HEK293 (cell line): ENCODE measurements at regions not wholly inside any gene's neighbourhood (a gene's known extent, or its start where the extent isn't known, plus 50 kb on each side); places are given as distances from the start of the nearest gene placed in this dataset.

Source experiments
- CTCF ChIA-PET: fragments of 350-600 bp; formaldehyde crosslinking; extraction: SDS; loops from one replicate; lab custom pipeline; 2021; ENCODE audit warnings: antibody characterized with exemption; lab: Yijun Ruan, JAX
- POLR2A ChIA-PET: fragments of 300-600 bp; formaldehyde crosslinking; extraction: SDS; loops from one replicate; lab custom pipeline; 2020; ENCODE audit warnings: antibody characterized with exemption, inconsistent platforms; lab: Yijun Ruan, JAX
- H3K27ac ChIP-seq: fragments of 200-500 bp; sonication (Bioruptor generic); 2 replicates; pipeline ENCODE4 v1.5.1; 2014; ENCODE audit warnings: low read depth, low read length, control low read depth, inconsistent platforms; ENCODE audit errors: extremely low read depth
- H3K36me3 ChIP-seq, 2 experiments: fragments of 200-500 bp in 1 of 2; sonication (Bioruptor generic) in 1 of 2; 1 replicate in 1 of 2; 2 replicates in 1 of 2; pipeline ENCODE4 v1.5.1; 2014 to 2017; ENCODE audit warnings: inconsistent platforms in 2 of 2, low read length in 2 of 2; ENCODE audit not compliant: control insufficient read depth in 2 of 2, insufficient read depth in 1 of 2
- H3K4me1 ChIP-seq: fragments of 200-500 bp; sonication (Bioruptor generic); 2 replicates; pipeline ENCODE4 v1.5.1; 2014; ENCODE audit warnings: mild to moderate bottlenecking, low read length, inconsistent platforms; ENCODE audit not compliant: control insufficient read depth, insufficient read depth
- H3K4me3 ChIP-seq: 2 replicates; pipeline ENCODE4 v1.5.1; 2011; ENCODE audit warnings: low read depth, mild to moderate bottlenecking, control low read depth, low read length, moderate library complexity
- H3K9me3 ChIP-seq: fragments of 200-500 bp; sonication (Bioruptor generic); 2 replicates; pipeline ENCODE4 v1.5.1; 2014; ENCODE audit warnings: low read depth, low read length, inconsistent platforms; ENCODE audit not compliant: control insufficient read depth, insufficient read depth
- FEZF1 ChIP-seq: fragments of 450-650 bp; formaldehyde crosslinking; IDR thresholded peaks from 2 replicates; pipeline ENCODE4 v1.5.1; 2016; ENCODE audit warnings: missing biosample characterization, missing genetic modification characterization
- GFI1B ChIP-seq: fragments of 450-650 bp; formaldehyde crosslinking; IDR thresholded peaks from 2 replicates; pipeline ENCODE4 v1.5.1; 2016; ENCODE audit warnings: missing biosample characterization, missing genetic modification characterization
- MYNN ChIP-seq: fragments of 450-650 bp; formaldehyde crosslinking; IDR thresholded peaks from 2 replicates; pipeline ENCODE4 v1.5.1; 2016; ENCODE audit warnings: missing biosample characterization, missing genetic modification characterization, borderline replicate concordance
- SCRT1 ChIP-seq: fragments of 450-650 bp; formaldehyde crosslinking; IDR thresholded peaks from 2 replicates; pipeline ENCODE4 v1.5.1; 2016; ENCODE audit warnings: missing biosample characterization, missing genetic modification characterization, borderline replicate concordance
- ZBTB49 ChIP-seq: fragments of 450-650 bp; formaldehyde crosslinking; IDR thresholded peaks from 2 replicates; pipeline ENCODE4 v1.5.1; 2016; ENCODE audit warnings: missing biosample characterization, missing genetic modification characterization, low read depth
- ZFP41 ChIP-seq: fragments of 450-650 bp; formaldehyde crosslinking; IDR thresholded peaks from 2 replicates; pipeline ENCODE4 v1.5.1; 2016; ENCODE audit warnings: missing biosample characterization, missing genetic modification characterization, borderline replicate concordance
- ZNF112 ChIP-seq: fragments of 450-650 bp; formaldehyde crosslinking; IDR thresholded peaks from 2 replicates; pipeline ENCODE4 v1.5.0; 2017; ENCODE audit warnings: missing biosample characterization, missing genetic modification characterization
- ZNF114 ChIP-seq: fragments of 450-650 bp; formaldehyde crosslinking; IDR thresholded peaks from 2 replicates; pipeline ENCODE4 v1.5.0; 2017; ENCODE audit warnings: missing biosample characterization, missing genetic modification characterization
- ZNF155 ChIP-seq: fragments of 450-650 bp; formaldehyde crosslinking; IDR thresholded peaks from 2 replicates; pipeline ENCODE4 v1.5.1; 2016; ENCODE audit warnings: missing biosample characterization, missing genetic modification characterization
- ZNF157 ChIP-seq: fragments of 450-650 bp; formaldehyde crosslinking; IDR thresholded peaks from 2 replicates; pipeline ENCODE4 v1.5.1; 2016; ENCODE audit warnings: missing biosample characterization, missing genetic modification characterization
- ZNF394 ChIP-seq: fragments of 450-650 bp; formaldehyde crosslinking; IDR thresholded peaks from 2 replicates; pipeline ENCODE4 v1.5.1; 2016; ENCODE audit warnings: missing biosample characterization, missing genetic modification characterization, mild to moderate bottlenecking, moderate library complexity, borderline replicate concordance
- ZNF555 ChIP-seq: fragments of 450-650 bp; formaldehyde crosslinking; conservative IDR thresholded peaks from 2 replicates; pipeline ENCODE4 v1.5.1; 2017; ENCODE audit warnings: missing biosample characterization, mild to moderate bottlenecking, missing genetic modification characterization, inconsistent platforms
- ZNF585B ChIP-seq: fragments of 450-650 bp; formaldehyde crosslinking; IDR thresholded peaks from 2 replicates; pipeline ENCODE4 v1.5.1; 2016; ENCODE audit warnings: missing biosample characterization, missing genetic modification characterization
- ZNF621 ChIP-seq: fragments of 450-650 bp; formaldehyde crosslinking; IDR thresholded peaks from 2 replicates; pipeline ENCODE4 v1.5.1; 2017; ENCODE audit warnings: missing biosample characterization, missing genetic modification characterization
- ZNF624 ChIP-seq: fragments of 450-650 bp; formaldehyde crosslinking; IDR thresholded peaks from 2 replicates; pipeline ENCODE4 v1.5.1; 2017; ENCODE audit warnings: missing biosample characterization, missing genetic modification characterization
- ZNF701 ChIP-seq: fragments of 450-650 bp; formaldehyde crosslinking; IDR thresholded peaks from 2 replicates; pipeline ENCODE4 v1.5.1; 2016; ENCODE audit warnings: missing biosample characterization, missing genetic modification characterization
- ZNF707 ChIP-seq: fragments of 450-650 bp; formaldehyde crosslinking; IDR thresholded peaks from 2 replicates; pipeline ENCODE4 v1.5.1; 2016; ENCODE audit warnings: missing biosample characterization, missing genetic modification characterization
- ZNF785 ChIP-seq: fragments of 450-650 bp; formaldehyde crosslinking; IDR thresholded peaks from 2 replicates; pipeline ENCODE4 v1.5.1; 2016; ENCODE audit warnings: missing biosample characterization, missing genetic modification characterization
- ZNF837 ChIP-seq: fragments of 450-650 bp; formaldehyde crosslinking; IDR thresholded peaks from 2 replicates; pipeline ENCODE4 v1.5.1; 2016; ENCODE audit warnings: missing biosample characterization, missing genetic modification characterization
- ZSCAN30 ChIP-seq: fragments of 450-650 bp; IDR thresholded peaks from 2 replicates; pipeline ENCODE4 v1.5.1; 2018; ENCODE audit warnings: missing biosample characterization, mild to moderate bottlenecking, missing genetic modification characterization, moderate library complexity
- TF ChIP-seq, protein P1 (sequence below): fragments of 450-650 bp; formaldehyde crosslinking; conservative IDR thresholded peaks from 2 replicates; pipeline ENCODE4 v1.5.1; 2016; ENCODE audit warnings: low read depth, missing biosample characterization, missing genetic modification characterization
- TF ChIP-seq, protein P2 (sequence below): fragments of 450-650 bp; formaldehyde crosslinking; IDR thresholded peaks from 2 replicates; pipeline ENCODE4 v1.5.1; 2016; ENCODE audit warnings: missing biosample characterization, missing genetic modification characterization
- TF ChIP-seq, protein P3 (sequence below): fragments of 450-650 bp; formaldehyde crosslinking; IDR thresholded peaks from 2 replicates; pipeline ENCODE4 v1.5.1; 2017; ENCODE audit warnings: missing biosample characterization, missing genetic modification characterization
- TF ChIP-seq, protein P4 (sequence below): fragments of 450-650 bp; formaldehyde crosslinking; IDR thresholded peaks from 2 replicates; pipeline ENCODE4 v1.5.1; 2016; ENCODE audit warnings: missing biosample characterization, missing genetic modification characterization

DNA sequence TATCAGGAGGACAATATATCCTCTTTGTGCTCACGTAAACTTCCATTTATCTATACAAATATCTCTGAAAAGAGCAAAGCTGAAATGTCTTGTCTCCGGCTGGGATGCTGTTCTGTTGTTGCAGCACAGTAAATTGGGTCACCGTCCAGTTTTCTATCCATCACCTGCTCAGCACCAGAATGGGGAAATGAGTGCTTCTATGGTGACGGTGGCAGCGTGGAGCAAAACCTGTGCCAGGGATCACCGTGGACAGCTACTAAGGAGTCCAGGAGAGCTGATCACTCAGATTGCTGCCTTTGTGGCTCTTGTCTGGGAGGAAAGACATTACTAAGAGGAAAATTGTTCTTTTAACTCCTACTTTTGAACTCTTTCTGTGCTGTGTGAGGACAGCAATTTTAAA, 531.6 kb downstream of the PSAT1 start:
- Histone ChIP-seq H3K4me3 (no peak overlapping the region), H3K36me3 (no peaks in the 10 kb centered on the region), H3K9me3 (no peaks in the 10 kb centered on the region)
- POLR2A ChIA-PET, result no interaction called here
- CTCF ChIA-PET, result interaction anchor here (0.7 kb wide), 1 partner anchor 44 kb away, joined by 3 read pairs; no protein-coding TSS in a partner anchor
- no peak for TF ChIP-seq ZBTB49
- TF ChIP-seq ZNF394, result no peak
- TF ChIP-seq ZNF114 (tag by site-specific recombination), result no peak
- no peak for TF ChIP-seq ZNF707 (tag by site-specific recombination)
- TF ChIP-seq ZNF785 (tag by site-specific recombination), result no peak
- TF ChIP-seq FEZF1 (tag by site-specific recombination), result no peak
- TF ChIP-seq ZNF155 (tag by site-specific recombination), result no peak
- TF ChIP-seq, protein P1, sequence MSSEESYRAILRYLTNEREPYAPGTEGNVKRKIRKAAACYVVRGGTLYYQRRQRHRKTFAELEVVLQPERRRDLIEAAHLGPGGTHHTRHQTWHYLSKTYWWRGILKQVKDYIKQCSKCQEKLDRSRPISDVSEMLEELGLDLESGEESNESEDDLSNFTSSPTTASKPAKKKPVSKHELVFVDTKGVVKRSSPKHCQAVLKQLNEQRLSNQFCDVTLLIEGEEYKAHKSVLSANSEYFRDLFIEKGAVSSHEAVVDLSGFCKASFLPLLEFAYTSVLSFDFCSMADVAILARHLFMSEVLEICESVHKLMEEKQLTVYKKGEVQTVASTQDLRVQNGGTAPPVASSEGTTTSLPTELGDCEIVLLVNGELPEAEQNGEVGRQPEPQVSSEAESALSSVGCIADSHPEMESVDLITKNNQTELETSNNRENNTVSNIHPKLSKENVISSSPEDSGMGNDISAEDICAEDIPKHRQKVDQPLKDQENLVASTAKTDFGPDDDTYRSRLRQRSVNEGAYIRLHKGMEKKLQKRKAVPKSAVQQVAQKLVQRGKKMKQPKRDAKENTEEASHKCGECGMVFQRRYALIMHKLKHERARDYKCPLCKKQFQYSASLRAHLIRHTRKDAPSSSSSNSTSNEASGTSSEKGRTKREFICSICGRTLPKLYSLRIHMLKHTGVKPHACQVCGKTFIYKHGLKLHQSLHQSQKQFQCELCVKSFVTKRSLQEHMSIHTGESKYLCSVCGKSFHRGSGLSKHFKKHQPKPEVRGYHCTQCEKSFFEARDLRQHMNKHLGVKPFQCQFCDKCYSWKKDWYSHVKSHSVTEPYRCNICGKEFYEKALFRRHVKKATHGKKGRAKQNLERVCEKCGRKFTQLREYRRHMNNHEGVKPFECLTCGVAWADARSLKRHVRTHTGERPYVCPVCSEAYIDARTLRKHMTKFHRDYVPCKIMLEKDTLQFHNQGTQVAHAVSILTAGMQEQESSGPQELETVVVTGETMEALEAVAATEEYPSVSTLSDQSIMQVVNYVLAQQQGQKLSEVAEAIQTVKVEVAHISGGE (tag by site-specific recombination), result no peak
- TF ChIP-seq ZNF837 (tag by site-specific recombination), result no peak
- TF ChIP-seq ZNF701 (tag by site-specific recombination), result no peak
- TF ChIP-seq ZNF585B (tag by site-specific recombination), result no peak
- TF ChIP-seq, protein P2, sequence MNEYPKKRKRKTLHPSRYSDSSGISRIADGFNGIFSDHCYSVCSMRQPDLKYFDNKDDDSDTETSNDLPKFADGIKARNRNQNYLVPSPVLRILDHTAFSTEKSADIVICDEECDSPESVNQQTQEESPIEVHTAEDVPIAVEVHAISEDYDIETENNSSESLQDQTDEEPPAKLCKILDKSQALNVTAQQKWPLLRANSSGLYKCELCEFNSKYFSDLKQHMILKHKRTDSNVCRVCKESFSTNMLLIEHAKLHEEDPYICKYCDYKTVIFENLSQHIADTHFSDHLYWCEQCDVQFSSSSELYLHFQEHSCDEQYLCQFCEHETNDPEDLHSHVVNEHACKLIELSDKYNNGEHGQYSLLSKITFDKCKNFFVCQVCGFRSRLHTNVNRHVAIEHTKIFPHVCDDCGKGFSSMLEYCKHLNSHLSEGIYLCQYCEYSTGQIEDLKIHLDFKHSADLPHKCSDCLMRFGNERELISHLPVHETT, result no peak
- no peak for TF ChIP-seq ZNF624 (tag by site-specific recombination)
- TF ChIP-seq, all 188 proteins: peak for 0
- no peak overlapping the region for H3K27ac ChIP-seq
- no peaks in the 10 kb centered on the region for H3K4me1 ChIP-seq

DNA sequence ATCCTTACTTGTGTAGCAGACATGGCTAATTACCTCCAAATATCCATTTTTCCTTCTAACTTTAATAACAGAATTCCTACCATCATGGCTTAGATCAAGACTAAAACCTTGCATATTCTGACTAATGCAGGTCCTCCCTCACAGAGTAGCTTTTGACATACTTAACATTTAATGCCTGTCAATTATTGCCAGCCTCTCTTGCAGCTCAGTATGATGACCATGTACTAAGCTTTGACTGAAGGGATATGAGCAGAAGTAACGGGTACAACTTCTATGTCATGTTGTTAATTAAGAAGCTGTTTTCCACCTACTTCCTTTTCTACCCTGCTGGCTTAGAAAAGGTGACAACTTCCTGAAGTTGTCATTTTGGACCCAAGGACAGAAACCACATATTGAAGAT, 533.4 kb downstream of the PSAT1 start:
- no peak overlapping the region for H3K4me3 ChIP-seq
- ChIA-PET CTCF (interaction anchor here (0.6 kb wide), 1 partner anchor 10 kb away, joined by 4 read pairs; no protein-coding TSS in a partner anchor), POLR2A (no interaction called here)
- H3K27ac ChIP-seq, result no peak overlapping the region
- H3K9me3 ChIP-seq, result no peaks in the 10 kb centered on the region
- no peaks in the 10 kb centered on the region for H3K4me1 ChIP-seq
- no peaks in the 10 kb centered on the region for H3K36me3 ChIP-seq
- TF ChIP-seq SCRT1 (tag by site-specific recombination) (no peak), MYNN (no peak), ZNF785 (tag by site-specific recombination) (no peak), ZNF112 (no peak), ZFP41 (tag by site-specific recombination) (no peak), ZNF157 (tag by site-specific recombination) (no peak), GFI1B (no peak), ZSCAN30 (tag by site-specific recombination) (no peak), ZNF555 (tag by site-specific recombination) (no peak), ZNF621 (tag by site-specific recombination) (no peak)
- TF ChIP-seq, protein P3, sequence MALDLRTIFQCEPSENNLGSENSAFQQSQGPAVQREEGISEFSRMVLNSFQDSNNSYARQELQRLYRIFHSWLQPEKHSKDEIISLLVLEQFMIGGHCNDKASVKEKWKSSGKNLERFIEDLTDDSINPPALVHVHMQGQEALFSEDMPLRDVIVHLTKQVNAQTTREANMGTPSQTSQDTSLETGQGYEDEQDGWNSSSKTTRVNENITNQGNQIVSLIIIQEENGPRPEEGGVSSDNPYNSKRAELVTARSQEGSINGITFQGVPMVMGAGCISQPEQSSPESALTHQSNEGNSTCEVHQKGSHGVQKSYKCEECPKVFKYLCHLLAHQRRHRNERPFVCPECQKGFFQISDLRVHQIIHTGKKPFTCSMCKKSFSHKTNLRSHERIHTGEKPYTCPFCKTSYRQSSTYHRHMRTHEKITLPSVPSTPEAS (tag by site-specific recombination), result no peak
- TF ChIP-seq, protein P4, sequence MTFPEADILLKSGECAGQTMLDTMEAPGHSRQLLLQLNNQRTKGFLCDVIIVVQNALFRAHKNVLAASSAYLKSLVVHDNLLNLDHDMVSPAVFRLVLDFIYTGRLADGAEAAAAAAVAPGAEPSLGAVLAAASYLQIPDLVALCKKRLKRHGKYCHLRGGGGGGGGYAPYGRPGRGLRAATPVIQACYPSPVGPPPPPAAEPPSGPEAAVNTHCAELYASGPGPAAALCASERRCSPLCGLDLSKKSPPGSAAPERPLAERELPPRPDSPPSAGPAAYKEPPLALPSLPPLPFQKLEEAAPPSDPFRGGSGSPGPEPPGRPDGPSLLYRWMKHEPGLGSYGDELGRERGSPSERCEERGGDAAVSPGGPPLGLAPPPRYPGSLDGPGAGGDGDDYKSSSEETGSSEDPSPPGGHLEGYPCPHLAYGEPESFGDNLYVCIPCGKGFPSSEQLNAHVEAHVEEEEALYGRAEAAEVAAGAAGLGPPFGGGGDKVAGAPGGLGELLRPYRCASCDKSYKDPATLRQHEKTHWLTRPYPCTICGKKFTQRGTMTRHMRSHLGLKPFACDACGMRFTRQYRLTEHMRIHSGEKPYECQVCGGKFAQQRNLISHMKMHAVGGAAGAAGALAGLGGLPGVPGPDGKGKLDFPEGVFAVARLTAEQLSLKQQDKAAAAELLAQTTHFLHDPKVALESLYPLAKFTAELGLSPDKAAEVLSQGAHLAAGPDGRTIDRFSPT, result no peak
